ENCODE measurements at regions not wholly inside any gene's neighbourhood (a gene's known extent, or its start where the extent isn't known, plus 50 kb on each side); places are given as distances from the start of the nearest gene placed in this dataset.

GRCh38 chr2:65782996-65783650 is 350.7 kb upstream of the SPRED2 start:
- TF ChIP-seq, protein P1, sequence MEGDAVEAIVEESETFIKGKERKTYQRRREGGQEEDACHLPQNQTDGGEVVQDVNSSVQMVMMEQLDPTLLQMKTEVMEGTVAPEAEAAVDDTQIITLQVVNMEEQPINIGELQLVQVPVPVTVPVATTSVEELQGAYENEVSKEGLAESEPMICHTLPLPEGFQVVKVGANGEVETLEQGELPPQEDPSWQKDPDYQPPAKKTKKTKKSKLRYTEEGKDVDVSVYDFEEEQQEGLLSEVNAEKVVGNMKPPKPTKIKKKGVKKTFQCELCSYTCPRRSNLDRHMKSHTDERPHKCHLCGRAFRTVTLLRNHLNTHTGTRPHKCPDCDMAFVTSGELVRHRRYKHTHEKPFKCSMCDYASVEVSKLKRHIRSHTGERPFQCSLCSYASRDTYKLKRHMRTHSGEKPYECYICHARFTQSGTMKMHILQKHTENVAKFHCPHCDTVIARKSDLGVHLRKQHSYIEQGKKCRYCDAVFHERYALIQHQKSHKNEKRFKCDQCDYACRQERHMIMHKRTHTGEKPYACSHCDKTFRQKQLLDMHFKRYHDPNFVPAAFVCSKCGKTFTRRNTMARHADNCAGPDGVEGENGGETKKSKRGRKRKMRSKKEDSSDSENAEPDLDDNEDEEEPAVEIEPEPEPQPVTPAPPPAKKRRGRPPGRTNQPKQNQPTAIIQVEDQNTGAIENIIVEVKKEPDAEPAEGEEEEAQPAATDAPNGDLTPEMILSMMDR (IDR thresholded peaks at IDR 0.05; ENCODE audit: poor library complexity, severe bottlenecking) = no peak
- no peaks in the 10 kb centered on the region for H3K36me3 ChIP-seq (ENCODE audit: low read depth)

DNA sequence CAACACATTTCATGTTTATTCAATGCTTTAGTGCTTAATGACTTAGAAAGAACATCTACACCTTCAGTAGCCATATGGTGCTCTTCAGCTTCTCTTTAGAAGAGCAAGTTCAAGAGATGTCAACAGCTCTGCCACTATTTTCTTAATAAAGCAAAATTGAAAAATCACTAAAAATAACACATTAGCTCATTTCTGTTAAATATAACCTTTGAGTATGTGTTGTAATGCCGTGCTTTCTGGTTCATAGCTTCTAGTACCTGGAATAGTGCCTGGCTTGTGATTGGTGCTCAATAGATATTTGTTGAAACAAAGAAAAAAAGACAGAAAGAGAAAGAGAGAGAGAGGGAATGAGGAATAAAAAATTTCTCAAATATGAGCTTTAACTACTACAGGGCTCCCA is 349.8 kb upstream of the SPRED2 start:
- Histone ChIP-seq H3K36me3 (ENCODE audit: low read depth) (no peaks in the 10 kb centered on the region), H3K4me1 (ENCODE audit: insufficient read depth, poor library complexity, severe bottlenecking) (peaks cover 19% of the 10 kb centered on the region), H3K27me3 (ENCODE audit: insufficient read depth, poor library complexity, severe bottlenecking) (no peaks in the 10 kb centered on the region), H3K4me3 (ENCODE audit: severe bottlenecking) (no peak overlapping the region), H3K27ac (ENCODE audit: poor library complexity, severe bottlenecking) (peak overlapping the region; percentile 76), H3K9me3 (ENCODE audit: severe bottlenecking) (no peaks in the 10 kb centered on the region)
- TF ChIP-seq, protein P1 (IDR thresholded peaks at IDR 0.05; ENCODE audit: poor library complexity, severe bottlenecking) = no peak
- ATAC-seq (ENCODE audit: low read depth) (no peak), DNase-seq (ENCODE audit: low spot score) (no peak)

More at GRCh38 chr2:65782996-65783650, 350.7 kb upstream of the SPRED2 start:
- no peaks in the 10 kb centered on the region for H3K27me3 ChIP-seq (ENCODE audit: insufficient read depth, poor library complexity, severe bottlenecking)
- peak overlapping the region; percentile 76 for H3K27ac ChIP-seq (ENCODE audit: poor library complexity, severe bottlenecking)
- H3K4me3 ChIP-seq (ENCODE audit: severe bottlenecking) = no peak overlapping the region
- peak; percentile 94 for ATAC-seq (ENCODE audit: low read depth)
- peaks cover 19% of the 10 kb centered on the region for H3K4me1 ChIP-seq (ENCODE audit: insufficient read depth, poor library complexity, severe bottlenecking)
- peak; percentile 59 for DNase-seq (ENCODE audit: low spot score)
- H3K9me3 ChIP-seq (ENCODE audit: severe bottlenecking) = no peaks in the 10 kb centered on the region

GRCh38 chr2:65781756-65782155 is 349.4 kb upstream of the SPRED2 start:
- no peaks in the 10 kb centered on the region for H3K9me3 ChIP-seq (ENCODE audit: severe bottlenecking)
- ATAC-seq (ENCODE audit: low read depth) (no peak), DNase-seq (ENCODE audit: low spot score) (no peak)
- no peaks in the 10 kb centered on the region for H3K36me3 ChIP-seq (ENCODE audit: low read depth)
- peak overlapping the region; percentile 76 for H3K27ac ChIP-seq (ENCODE audit: poor library complexity, severe bottlenecking)
- no peaks in the 10 kb centered on the region for H3K27me3 ChIP-seq (ENCODE audit: insufficient read depth, poor library complexity, severe bottlenecking)
- TF ChIP-seq, protein P1 (IDR thresholded peaks at IDR 0.05; ENCODE audit: poor library complexity, severe bottlenecking) = no peak
- H3K4me1 ChIP-seq (ENCODE audit: insufficient read depth, poor library complexity, severe bottlenecking) = peaks cover 19% of the 10 kb centered on the region
- H3K4me3 ChIP-seq (ENCODE audit: severe bottlenecking) = no peak overlapping the region

GRCh38 chr2:65779021-65779420 is 346.6 kb upstream of the SPRED2 start:
- Histone ChIP-seq H3K36me3 (ENCODE audit: low read depth) (no peaks in the 10 kb centered on the region), H3K4me3 (ENCODE audit: severe bottlenecking) (no peak overlapping the region), H3K9me3 (ENCODE audit: severe bottlenecking) (no peaks in the 10 kb centered on the region), H3K4me1 (ENCODE audit: insufficient read depth, poor library complexity, severe bottlenecking) (peaks cover 19% of the 10 kb centered on the region), H3K27me3 (ENCODE audit: insufficient read depth, poor library complexity, severe bottlenecking) (no peaks in the 10 kb centered on the region), H3K27ac (ENCODE audit: poor library complexity, severe bottlenecking) (no peak overlapping the region)
- TF ChIP-seq, protein P1 (IDR thresholded peaks at IDR 0.05; ENCODE audit: poor library complexity, severe bottlenecking) = no peak
- DNase-seq (ENCODE audit: low spot score) (no peak), ATAC-seq (ENCODE audit: low read depth) (no peak)

GRCh38 chr2:65778137-65778536 is 345.7 kb upstream of the SPRED2 start:
- DNase-seq (ENCODE audit: low spot score) (no peak), ATAC-seq (ENCODE audit: low read depth) (peak; percentile 48; the same call in 2 of the 3 replicates)
- Histone ChIP-seq H3K9me3 (ENCODE audit: severe bottlenecking) (no peaks in the 10 kb centered on the region), H3K4me3 (ENCODE audit: severe bottlenecking) (no peak overlapping the region), H3K36me3 (ENCODE audit: low read depth) (no peaks in the 10 kb centered on the region), H3K27me3 (ENCODE audit: insufficient read depth, poor library complexity, severe bottlenecking) (no peaks in the 10 kb centered on the region), H3K27ac (ENCODE audit: poor library complexity, severe bottlenecking) (no peak overlapping the region), H3K4me1 (ENCODE audit: insufficient read depth, poor library complexity, severe bottlenecking) (peaks cover 10% of the 10 kb centered on the region)
- TF ChIP-seq, protein P1 (IDR thresholded peaks at IDR 0.05; ENCODE audit: poor library complexity, severe bottlenecking) = no peak

All from RWPE2 (cell line).